HG03521 (cell line): ENCODE measurements at regions not wholly inside any gene's neighbourhood (a gene's known extent, or its start where the extent isn't known, plus 50 kb on each side); places are given as distances from the start of the nearest gene placed in this dataset.

Experiments used
- ATAC-seq: cut with Tn5 transposase; IDR thresholded peaks from one replicate; pipeline ENCODE4 v1.9.1; 2021; ENCODE audit warnings: mild to moderate bottlenecking, moderate library complexity; ENCODE audit not compliant: unreplicated experiment

DNA sequence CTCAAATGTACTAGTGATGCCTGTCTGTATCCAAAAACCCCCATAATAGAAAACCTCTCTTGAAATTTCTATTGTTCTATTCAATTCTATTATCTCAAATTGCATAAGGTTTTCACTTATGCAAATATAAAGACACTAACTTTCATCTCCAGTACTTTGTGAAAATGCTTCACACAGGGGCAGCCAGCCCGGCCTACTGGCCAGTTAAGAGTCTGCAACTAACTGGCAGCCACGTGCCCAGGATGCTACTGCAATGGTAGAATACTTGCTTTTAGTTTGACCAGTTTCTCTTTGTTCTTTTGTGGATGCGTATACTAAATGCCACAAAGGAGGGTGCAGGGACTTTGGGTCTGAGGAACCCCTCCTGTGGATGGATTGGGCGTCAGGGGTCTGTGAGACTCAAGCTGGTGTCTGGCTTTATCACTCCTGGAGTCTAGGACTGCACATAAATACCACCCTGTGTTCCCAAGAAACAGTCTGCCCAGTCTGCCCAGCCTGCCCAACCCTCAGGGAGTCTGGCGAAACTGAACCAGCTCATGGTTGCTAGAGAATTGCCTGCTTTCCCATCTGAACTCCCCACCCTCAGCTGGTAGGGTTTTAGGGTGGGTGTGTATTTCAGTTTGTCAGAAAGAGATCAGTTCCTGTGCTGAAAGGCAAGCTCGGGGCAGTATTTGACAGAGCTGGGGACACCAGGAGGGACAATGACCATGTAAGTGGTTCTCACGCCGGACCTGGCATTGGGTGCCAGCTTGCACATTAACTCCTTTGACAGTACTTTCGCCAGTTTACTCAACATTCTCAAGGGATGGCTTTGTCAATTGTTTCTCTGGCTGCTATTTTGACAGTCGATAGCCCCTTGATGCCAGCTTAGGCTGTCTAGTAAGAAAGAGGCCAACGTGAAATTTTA is 558.2 kb upstream of the JAG1 start:
- no peak for ATAC-seq

DNA sequence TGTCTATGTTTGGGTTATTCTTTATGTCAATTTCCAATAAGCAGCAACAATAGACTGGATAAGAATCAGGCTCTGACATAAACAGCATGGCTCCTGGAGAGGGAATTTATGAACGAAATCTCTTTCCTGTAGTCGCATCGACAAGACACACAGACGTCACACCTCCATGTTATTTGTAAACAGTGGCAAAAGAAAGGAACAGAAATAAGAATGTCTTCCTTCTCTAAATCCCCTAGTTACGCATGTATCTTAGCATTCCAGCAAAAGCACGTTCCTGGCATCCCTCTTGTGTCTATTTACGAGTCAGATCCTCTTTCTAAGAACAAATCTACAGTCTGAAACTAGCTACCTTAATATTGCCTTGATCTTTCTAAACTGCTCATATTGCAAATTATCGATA is 559.1 kb upstream of the JAG1 start:
- ATAC-seq = no peak

DNA sequence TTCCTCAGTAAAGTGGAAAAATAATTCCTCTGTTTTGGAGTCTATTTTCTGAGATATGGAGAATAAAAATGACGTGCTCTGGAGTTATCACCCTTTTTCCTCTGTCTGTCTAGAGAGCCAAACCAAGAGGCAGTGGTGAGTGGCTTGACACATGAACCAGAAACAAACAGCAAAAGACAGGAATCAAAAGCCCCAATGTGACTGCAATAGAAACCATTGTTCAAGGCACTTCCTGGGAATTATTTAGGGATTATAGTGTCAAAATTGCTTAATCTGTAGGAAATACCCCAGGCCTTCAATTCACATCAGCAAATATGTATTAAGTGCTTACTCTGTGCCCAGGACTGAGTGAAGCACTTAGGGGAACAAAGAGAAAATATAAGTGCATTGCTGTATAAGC is 560.4 kb upstream of the JAG1 start:
- no peak for ATAC-seq

DNA sequence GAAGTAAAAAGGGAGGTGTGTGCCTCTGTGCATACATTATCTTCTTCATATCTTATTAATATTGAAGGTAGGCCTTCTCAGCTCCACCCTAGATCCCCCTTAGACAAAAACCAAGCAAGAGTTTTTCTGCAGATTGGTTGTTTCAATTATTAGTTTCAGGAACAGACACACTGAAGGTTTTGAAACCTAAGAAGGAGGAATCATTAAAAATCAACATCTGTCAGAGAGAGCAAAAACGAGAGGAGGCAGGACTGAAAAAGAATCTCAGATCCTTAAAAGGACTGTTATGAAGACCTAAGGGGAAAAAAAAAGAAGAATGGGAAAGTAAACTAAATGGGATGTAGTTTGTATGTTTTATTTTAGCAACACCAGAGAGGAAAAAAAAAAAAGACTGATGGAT is 560.8 kb upstream of the JAG1 start:
- ATAC-seq = no peak

DNA sequence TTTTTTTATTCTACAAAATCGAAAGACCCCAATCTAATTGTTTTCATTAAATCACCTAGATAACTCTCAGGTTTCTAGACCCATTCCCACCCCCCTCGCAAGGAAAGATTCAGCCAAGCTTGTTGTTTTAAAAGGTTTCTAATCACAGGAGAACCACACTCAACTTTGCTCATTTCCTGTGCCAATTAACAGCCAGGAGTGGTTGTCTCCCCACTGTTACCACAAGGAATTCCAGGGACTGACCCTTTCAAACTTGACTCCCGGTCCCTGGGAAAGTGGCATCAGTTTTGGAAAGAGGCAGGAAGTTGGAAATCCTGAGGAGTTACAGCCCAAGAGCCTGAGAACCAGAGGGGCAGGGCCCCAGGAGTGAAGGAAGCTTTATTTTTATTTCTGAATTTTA is 561.3 kb upstream of the JAG1 start:
- no peak for ATAC-seq

DNA sequence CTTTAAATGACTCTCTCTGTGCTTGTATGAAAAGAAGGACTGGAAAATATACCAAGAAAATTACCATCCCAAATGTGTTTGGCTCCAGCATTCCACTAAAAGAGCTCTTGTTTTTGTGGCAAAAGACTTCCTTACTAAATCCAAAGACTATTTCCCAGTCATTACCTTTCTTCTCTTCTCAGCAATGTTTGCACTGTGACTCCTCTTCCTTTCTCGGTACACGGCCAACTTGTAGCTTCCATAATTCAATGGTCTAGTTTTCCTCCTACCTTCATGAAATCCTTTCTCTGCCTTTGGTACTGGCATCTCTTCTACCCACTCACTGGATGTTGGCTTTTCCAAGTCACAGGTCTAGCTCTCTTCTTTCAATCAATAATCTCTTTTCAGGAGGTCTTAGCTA is 568.5 kb upstream of the JAG1 start:
- no peak for ATAC-seq

DNA sequence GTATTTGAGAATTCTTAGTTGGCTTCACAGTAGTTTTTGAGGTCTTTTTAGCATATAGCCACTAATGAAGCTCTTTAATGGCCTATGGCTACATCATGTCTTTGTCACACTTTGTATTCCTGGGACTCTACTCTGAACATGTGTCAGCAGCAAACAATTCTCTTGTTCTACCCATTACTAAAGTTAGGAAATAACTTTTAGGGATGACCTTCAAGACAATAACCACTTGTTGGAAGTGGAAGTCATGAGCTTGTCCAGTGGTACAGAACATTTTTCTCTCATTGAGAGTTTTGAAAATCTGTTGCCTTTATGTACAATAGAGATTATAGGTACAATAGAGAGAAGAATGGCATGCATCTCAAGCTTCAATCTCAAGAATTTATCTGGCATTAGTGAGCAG is 571.6 kb upstream of the JAG1 start:
- ATAC-seq = no peak

DNA sequence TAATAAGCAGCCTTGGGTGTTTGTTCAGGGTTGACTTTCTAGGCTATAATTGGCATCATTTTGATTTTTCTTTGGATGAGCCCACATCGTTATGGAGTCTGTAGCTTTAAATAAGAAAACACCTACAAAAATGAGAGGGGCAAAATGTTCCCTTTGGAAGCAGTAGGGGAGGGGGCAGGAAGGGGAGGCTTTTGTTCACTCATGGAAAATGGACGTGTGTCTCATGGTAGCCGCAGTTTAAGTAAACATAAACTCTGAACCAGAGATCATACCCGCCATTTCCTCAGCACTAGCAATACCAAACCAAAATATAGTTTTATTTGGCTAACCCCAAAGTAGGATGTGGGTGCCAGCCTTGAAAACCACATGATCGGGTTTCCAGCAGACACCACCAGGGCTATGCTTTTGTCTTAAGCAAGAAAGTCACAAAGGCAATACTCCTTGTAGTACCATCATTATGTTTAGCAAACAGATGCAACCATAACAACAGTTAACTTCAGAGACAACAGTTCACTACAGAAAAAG is 572.5 kb upstream of the JAG1 start:
- no peak for ATAC-seq

DNA sequence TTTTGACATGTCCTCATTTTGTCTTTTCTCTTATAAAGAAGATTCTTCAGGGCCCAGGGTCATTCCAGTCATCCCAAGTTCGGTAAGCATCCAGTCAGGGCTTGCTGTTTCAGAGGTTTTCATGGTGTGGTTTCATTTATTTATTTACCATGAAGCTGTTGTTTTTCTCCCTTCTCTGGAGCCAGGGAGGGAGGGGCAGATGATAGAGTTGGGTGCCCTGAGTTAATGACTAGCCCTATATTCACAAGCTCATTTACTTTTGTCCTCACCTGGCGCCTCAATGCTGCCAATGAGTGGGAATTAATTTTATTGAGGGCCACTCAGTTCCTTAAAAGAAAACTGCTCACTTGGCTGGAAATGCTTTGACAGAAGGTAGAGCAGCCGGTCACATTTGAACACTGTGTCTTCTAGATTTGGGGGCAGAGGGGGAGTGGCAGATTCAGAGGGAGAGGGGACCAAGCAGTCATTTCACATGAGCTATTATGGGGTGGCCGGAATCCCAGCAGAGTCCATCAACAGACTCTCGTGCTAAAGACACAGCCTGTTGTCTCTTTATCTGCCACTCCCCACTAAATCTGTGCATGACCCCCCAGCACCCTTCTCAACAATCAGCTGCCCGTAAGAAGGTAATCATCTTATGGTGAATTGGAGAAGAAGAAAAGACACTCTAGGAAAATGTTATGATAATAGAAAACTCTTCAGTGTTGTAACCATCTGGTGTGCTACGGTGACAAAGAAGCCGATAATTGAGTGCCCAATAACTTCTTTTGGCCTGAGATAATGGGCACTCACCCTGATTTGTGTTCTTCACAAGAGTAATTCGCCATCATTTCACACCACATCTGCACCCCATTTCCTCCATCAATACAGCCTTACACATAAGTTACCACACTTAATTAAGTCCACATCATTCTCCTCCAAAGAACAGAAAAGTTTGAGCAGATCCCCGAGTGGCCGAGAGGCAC is 573.5 kb upstream of the JAG1 start:
- no peak for ATAC-seq

DNA sequence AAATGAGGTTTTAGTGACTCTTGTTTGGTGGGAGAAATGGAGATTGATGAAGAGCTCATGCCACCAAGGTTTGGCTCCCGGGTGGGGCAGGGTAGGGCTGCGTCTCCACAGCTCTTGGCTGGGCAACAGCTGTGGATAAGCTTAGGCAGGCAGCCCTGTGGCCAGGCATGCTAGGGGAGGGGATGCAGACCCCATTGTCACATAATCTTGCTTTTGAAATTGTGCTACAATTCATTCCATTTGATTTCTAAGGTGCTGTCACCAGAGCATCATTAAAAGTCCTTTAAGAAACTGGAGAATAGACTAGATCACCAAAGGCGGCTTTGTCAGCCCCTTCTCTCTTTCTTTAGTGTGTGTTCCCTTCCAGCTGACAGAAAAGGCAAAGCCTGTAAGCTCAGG is 574.2 kb upstream of the JAG1 start:
- no peak for ATAC-seq

DNA sequence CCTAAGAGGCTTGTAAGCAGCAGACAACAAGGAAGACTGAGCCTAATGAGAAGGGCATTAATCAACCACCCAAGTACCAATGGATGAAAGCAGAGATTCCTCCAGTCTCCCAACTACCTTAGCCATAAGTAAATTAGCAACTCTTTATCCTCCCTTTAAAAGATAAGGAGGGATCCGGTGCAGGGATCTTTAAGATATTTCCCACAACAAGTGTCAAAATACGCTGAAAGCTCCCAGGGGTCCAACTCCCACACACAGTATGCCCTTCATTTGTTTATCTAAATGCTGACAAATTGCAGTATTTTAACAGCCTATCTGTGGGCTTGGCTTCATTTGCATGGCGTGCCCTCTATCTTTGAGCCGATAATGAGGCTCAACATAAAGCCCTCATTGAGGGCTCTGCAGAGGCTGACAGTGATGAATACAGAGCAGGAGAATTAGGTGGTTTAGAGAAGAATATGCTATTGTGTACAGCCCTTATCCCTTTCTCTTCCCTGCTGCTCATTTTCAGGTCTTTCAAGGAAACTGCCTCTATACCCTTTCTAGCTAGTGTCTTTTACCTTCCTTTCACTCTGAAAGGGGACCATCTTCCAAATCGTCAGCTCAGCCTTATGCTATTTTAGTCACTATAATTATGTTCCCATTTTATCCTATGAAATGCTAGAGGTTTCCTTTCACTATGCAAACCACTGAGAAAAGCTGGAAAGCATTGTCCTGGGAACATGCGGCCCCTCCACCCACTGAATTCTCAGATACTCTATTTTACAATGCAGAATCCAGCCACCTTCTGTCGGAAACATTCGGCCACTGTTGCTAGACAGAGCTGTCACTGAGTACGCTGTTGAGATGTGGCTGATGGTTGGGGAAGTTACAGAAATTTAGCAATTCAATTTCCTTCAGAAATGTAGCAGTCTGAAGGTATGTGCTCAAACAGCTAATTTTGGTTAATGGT is 575.2 kb upstream of the JAG1 start:
- ATAC-seq = no peak

DNA sequence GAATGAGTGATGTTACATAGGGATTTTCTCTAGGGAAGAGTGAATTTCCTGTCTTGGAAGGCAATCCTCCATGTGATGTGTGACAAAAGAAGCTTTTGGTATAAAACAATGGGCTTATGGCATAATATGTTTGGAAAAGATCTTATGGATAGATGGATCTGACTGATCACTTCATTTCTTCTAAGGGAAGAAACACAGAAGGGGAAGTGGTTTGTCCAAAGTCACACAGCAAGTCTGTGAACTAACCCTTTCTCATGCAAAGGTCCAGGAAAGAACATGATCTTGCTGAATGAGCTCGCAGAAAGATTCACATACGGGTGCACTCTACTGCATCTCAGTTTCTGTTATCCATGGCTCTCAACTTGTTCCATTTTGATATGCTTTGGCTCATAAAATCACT is 575.9 kb upstream of the JAG1 start:
- ATAC-seq = no peak

DNA sequence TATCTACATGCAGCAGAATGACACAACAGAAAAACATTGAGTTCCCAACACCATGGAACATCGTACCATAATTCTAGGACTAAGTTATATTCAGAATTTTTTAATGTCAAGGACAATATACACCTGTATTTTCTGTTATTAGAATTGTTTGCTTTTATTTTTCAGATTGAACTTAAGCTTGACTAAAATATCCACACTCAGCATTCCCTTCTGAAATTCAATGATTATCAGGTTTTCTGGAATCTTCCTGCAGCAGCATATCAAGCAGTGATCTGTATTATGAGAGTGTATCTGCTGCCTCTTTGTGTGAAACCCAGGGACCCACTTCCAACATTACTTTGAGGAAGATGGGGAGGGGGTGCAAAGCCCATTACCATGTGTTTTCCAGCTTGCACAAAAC is 578.6 kb upstream of the JAG1 start:
- ATAC-seq = no peak

DNA sequence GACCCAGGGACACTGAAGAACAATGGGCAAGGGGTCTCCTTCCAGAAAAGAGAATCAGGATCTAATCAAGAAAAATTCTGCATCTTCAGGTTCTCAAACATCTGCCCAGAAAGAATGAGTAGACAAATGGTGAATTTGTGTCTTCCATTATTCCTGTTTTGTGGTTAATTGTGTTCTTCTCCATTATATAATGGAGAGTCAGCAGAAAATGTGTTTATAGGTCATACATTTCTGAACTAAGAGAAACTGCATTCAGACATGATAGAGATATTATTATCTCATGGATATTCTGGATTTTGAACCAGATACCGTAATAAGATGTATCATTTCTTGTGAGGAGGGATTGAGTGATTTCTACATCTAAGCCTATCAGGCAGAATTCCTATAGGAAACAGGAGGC is 581.7 kb upstream of the JAG1 start:
- no peak for ATAC-seq

DNA sequence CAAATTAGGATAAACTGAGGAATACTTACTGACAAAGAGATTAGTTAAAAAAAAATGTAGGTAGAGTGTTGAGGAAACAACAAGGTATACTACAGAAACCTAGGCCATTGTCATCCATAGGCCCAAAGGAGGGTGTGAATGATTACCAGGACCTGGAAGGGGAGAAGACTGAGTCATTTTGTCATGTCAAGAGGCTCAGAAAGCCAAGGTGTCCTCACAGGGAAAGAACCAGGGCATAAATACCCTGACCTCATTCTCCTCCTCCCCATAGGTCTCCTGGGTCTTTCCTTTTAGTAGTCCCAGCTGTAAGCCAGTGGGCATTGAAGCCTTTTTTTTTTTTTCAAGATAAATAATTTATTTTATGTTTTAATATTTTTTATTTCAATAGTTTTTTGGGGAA is 582.1 kb upstream of the JAG1 start:
- no peak for ATAC-seq

DNA sequence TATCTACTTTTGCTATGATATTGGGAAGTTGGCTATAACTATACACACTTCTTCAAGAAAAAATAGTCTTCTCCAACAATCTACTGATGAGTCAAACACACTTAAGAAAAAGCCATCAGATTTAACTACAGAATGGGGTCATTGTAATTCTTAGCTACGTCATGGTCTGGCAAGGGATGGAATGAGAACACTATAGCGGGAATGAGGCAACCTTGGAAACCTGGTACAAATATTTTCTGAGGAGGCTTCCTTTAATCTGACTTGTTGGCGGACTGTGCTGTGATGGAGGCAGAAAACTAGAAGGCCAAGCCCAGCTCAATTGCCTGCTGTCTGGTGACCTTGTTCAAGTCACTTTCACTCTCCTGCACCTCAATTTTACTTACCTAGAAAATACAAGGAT is 586.8 kb upstream of the JAG1 start:
- ATAC-seq = no peak

DNA sequence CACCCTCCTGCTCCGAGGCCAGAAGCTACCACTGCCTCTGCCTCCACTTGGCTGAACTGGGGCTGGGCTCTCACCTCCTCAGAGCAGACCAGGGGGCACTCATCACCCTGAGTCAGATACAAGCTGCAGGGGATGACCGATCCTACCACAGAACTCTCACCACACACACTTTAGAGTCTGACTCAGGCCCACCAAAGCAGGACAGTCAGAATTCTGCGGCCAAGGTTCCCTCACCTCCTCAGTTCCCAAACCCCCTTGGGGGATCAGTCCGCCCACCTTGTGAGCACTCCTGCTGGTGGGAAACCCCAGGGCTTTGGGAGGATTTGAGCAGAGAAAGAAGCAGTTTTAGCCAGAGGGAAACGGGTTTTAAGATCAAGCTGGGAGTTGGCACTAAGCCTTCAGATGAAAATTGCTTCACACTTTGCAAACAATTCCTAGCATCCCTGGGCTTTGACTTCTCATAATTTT is 587.8 kb upstream of the JAG1 start:
- ATAC-seq = no peak

DNA sequence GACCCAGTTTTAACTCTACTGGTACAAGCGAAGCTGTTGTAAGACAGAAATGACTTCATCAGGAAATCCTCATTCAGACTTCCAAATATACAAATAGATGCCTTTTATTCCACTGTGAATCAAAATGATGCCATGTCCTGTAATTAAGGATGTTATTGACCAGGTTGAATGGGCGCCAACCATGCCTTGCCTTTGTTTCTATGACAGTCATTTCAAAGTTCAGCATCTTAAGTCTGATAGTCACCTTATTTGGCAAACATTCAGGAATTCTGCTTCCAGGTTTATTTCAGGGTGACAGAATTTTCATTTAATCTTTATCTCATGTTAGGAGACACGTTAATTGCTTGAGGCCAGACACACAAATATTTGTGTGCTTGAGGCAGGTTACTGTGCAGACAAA is 592.8 kb upstream of the JAG1 start:
- no peak for ATAC-seq

DNA sequence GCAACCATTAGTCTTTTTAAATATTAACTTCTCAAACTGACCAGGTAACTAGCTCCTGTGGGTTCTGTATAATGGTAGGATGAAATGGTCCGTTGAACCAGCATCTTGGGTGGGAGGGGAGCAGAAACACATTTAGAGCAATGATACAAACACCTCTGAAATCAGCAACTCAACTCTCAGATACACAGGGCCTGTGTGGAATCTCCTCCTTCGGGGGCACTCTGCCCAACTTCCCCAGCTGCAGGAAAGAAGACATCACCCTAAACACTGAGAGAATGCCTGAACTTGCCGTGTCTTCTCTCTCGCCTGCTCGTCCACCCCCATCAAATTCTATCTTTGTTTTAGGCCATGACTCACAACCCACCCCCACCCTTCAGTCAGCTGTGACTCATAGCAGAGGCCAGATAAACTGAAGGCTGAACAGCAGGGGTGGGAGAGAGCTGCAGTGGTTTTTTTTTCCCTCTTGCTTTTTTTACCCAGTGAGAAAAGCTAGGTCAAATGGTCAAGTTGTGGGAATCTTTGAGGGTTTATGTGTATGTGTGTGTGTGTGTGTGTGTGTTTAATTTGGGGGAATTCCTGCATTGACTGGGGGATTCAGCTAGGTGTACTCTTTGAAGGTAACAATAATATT is 593.4 kb upstream of the JAG1 start:
- peak; percentile 44 for ATAC-seq

DNA sequence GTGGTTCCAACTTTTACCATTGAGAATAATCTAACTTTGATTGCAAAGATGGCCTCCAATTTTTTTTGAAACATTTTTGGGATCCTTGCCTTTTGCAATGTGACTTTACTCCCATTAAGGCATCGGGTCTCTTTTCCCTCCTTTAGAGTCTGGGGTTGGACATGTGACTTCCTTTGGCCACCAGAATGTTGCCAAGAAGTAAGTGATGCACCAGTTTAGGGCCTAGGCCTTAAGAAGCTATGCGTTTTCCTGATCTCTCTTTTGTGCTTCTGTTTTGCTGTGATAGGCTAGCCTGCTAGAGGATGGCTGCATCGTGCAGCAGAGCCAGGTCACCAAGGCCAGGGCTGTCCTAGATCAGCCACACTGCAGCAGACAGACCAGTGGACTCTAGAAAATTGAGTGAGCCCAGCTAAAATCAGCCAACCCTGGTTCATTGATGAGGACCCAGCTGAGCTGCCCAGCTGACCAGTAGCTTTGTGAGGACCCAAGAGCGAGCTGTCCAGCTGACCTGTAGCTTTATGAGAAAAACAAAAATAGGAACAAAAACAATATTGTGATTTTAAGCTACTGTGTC is 594.0 kb upstream of the JAG1 start:
- ATAC-seq = no peak
